SK-N-SH treated with all-trans-retinoic acid at 6 μM for 48 hours (cell line): ENCODE measurements at regions not wholly inside any gene's neighbourhood (a gene's known extent, or its start where the extent isn't known, plus 50 kb on each side); places are given as distances from the start of the nearest gene placed in this dataset.

Source experiments
- ARNTL ChIP-seq: fragments of 450-650 bp; formaldehyde crosslinking; IDR thresholded peaks from 2 replicates; pipeline ENCODE4 v1.5.0; 2020; ENCODE audit warnings: low read depth, mild to moderate bottlenecking, moderate library complexity, borderline replicate concordance
- CREB5 ChIP-seq: fragments of 250-450 bp; sonication (Bioruptor Pico); IDR thresholded peaks from 2 replicates; pipeline ENCODE4 v1.5.1; 2020; ENCODE audit warnings: low read depth, mild to moderate bottlenecking, moderate library complexity
- CSDC2 ChIP-seq: fragments of 250-450 bp; sonication (Bioruptor Pico); IDR thresholded peaks from 2 replicates; pipeline ENCODE4 v1.5.0; 2020; ENCODE audit warnings: mild to moderate bottlenecking, moderate library complexity
- GLIS3 ChIP-seq: fragments of 250-450 bp; sonication (Bioruptor Pico); IDR thresholded peaks from 2 replicates; pipeline ENCODE4 v1.5.0; 2020; ENCODE audit warnings: mild to moderate bottlenecking, moderate library complexity
- OSR1 ChIP-seq: fragments of 250-450 bp; sonication (Bioruptor Pico); IDR thresholded peaks from 2 replicates; pipeline ENCODE4 v1.8.0; 2022; ENCODE audit warnings: moderate library complexity, mild to moderate bottlenecking, inconsistent platforms
- PATZ1 ChIP-seq: fragments of 250-450 bp; sonication (Bioruptor Pico); IDR thresholded peaks from 2 replicates; pipeline ENCODE4 v1.8.0; 2020; ENCODE audit warnings: mild to moderate bottlenecking, moderate library complexity, borderline replicate concordance
- RARB ChIP-seq: fragments of 250-450 bp; sonication (Bioruptor Pico); IDR thresholded peaks from 2 replicates; pipeline ENCODE4 v1.8.0; 2021; ENCODE audit warnings: mild to moderate bottlenecking, moderate library complexity
- SNAI2 ChIP-seq: fragments of 250-450 bp; sonication (Bioruptor Pico); IDR thresholded peaks from 2 replicates; pipeline ENCODE4 v1.5.0; 2020; ENCODE audit warnings: mild to moderate bottlenecking, moderate library complexity
- ZC3H10 ChIP-seq: fragments of 250-450 bp; sonication (Bioruptor Pico); IDR thresholded peaks from 2 replicates; pipeline ENCODE4 v1.5.1; 2021; ENCODE audit warnings: mild to moderate bottlenecking, moderate library complexity
- ZFP30 ChIP-seq: fragments of 450-650 bp; formaldehyde crosslinking; IDR thresholded peaks from 2 replicates; pipeline ENCODE4 v1.5.0; 2022; ENCODE audit warnings: mild to moderate bottlenecking, moderate library complexity
- ZNF565 ChIP-seq: fragments of 450-650 bp; formaldehyde crosslinking; conservative IDR thresholded peaks from 2 replicates; pipeline ENCODE4 v1.5.0; 2020; ENCODE audit warnings: low read depth, mild to moderate bottlenecking, moderate library complexity
- ZNF70 ChIP-seq: fragments of 450-650 bp; formaldehyde crosslinking; IDR thresholded peaks from 2 replicates; pipeline ENCODE4 v1.5.0; 2020; ENCODE audit warnings: mild to moderate bottlenecking, moderate library complexity
- ZNF8 ChIP-seq: fragments of 450-650 bp; formaldehyde crosslinking; IDR thresholded peaks from 2 replicates; pipeline ENCODE4 v1.5.0; 2020; ENCODE audit warnings: mild to moderate bottlenecking, moderate library complexity

GRCh38 chr5:116740771-116741170 lies 166.1 kb upstream of the SEMA6A start:
- TF ChIP-seq ZNF70 (CRISPR knock-in tag) (no peak), PATZ1 (no peak), GLIS3 (CRISPR knock-in tag) (no peak), CREB5 (no peak), SNAI2 (CRISPR knock-in tag) (no peak), OSR1 (CRISPR knock-in tag) (no peak), ZFP30 (CRISPR knock-in tag) (no peak), CSDC2 (CRISPR knock-in tag) (no peak), RARB (CRISPR knock-in tag) (no peak), ZNF565 (no peak), ARNTL (CRISPR knock-in tag) (no peak), ZC3H10 (CRISPR knock-in tag) (no peak), ZNF8 (CRISPR knock-in tag) (no peak)
